ENCODE measurements at regions not wholly inside any gene's neighbourhood (a gene's known extent, or its start where the extent isn't known, plus 50 kb on each side); places are given as distances from the start of the nearest gene placed in this dataset.

DNA sequence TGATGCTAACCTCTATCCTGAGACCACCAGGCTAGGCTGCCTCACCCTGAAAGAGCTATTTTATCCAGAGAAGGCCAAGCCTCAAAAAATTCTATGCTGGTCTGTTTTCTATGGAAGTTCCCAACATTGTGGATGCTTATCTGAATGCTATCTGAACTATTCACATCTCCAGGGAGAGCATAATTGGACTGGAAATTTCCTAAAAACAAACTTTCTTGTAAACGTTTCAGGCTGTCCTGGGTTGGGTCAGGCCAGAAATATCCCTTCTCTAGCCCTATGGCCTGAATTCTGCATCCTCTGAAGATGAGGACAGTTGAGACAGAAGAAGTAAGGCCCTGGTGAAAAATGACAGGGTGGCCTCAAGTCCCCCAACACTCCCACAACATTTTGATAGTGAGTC, 706.4 kb upstream of the NR2F2 start:
- POLR2A ChIA-PET = no interaction called here
- intact Hi-C loops (cut with micrococcal nuclease; ENCODE audit: unreplicated experiment) = no loop called here

DNA sequence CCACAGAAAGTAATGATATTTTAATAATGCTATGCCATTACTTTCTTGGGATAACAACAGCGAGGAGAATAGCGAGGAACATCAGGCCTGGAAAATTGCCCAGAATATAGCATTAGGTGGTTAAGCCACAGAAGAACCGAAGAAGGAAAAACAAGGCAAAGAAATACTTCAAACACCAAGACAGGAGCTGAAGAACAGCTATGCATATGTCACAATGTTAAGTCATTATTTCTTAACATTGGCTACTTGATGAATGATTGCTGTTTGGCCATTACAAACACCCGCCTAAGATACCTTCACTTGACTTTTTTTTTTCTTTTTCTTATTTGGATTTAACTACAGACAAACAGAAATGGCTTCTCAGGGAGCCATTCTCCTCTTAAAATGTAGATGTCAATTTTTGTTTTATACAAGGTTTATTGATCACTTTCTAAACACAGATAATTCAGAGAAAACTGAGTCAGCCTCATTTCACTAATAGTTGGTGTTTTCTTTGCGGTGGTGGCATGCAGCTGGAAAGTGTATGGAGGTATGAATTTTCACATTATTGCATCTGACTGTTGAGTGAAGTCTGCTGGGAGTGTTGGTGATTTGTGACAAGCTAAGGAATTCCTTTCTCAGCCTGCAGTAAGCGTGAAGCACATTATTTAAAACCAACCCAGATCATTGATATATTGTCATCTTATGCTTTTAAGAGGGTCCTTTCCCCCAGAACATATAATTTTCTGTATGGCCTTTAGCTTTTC, 705.7 kb upstream of the NR2F2 start:
- Histone ChIP-seq H3K4me3 (replicated peaks in 1 of 3; ENCODE audit: insufficient read depth in 1 of 3, low read depth in 2 of 3, low read length in 3 of 3) (no peak overlapping the region), H3K27me3 (ENCODE audit: control insufficient read depth in 1 of 2, insufficient read depth in 2 of 2, low read length in 2 of 2) (no peaks in the 10 kb centered on the region), H3K4me1 (ENCODE audit: insufficient read depth, low read length) (no peaks in the 10 kb centered on the region), H3K9me3 (ENCODE audit: low read length) (peaks cover 52% of the 10 kb centered on the region), H3K36me3 (replicated peaks in 1 of 2; ENCODE audit: control insufficient read depth in 1 of 2, insufficient read depth in 2 of 2, low read length in 2 of 2) (no peaks in the 10 kb centered on the region), H2AFZ (ENCODE audit: low read length) (no peak overlapping the region), H4K20me1 (ENCODE audit: insufficient read depth, low read length) (no peaks in the 10 kb centered on the region), H3K79me2 (ENCODE audit: insufficient read depth, low read length) (no peaks in the 10 kb centered on the region), H3K4me2 (ENCODE audit: low read depth, low read length) (no peak overlapping the region), H3K9ac (ENCODE audit: insufficient read depth, low read depth, low read length) (no peak overlapping the region), H3K27ac (ENCODE audit: extremely low read length, insufficient read depth, low read length) (no peak overlapping the region)
- no peak for ATAC-seq
- in situ Hi-C loops (cut with HindIII; ENCODE audit: extremely low pct_ligation_motif_present, low pct_unique_long_range_greater_than_20kb) (no loop called here), intact Hi-C loops (cut with micrococcal nuclease; ENCODE audit: unreplicated experiment) (no loop called here)
- CTCF ChIA-PET (ENCODE audit: low intra/inter-chr PET ratio, low total read pairs) = no interaction called here
- no peak for FAIRE-seq
- no TSS peak for BruUV-seq (replicated peaks)
- WGBS (ENCODE audit: low lambda C conversion rate) = under 1% methylated on average over 6 of the region's 6 CpGs
- no peak for DNase-seq (ENCODE audit: low spot score)
- POLR2A ChIA-PET = no interaction called here
- TF ChIP-seq KDM3A (CRISPR knock-in tag; IDR thresholded peaks at IDR 0.05; ENCODE audit: low read depth) (no peak), SUZ12 (IDR thresholded peaks at IDR 0.05; ENCODE audit: low read depth, low read length) (no peak), ZNF33A (CRISPR knock-in tag; IDR thresholded peaks at IDR 0.05; ENCODE audit: borderline replicate concordance) (no peak), ZNF317 (CRISPR knock-in tag; IDR thresholded peaks at IDR 0.05) (no peak), CTCF (CRISPR knock-in tag; IDR thresholded peaks at IDR 0.05) (no peak), HHEX (CRISPR knock-in tag; IDR thresholded peaks at IDR 0.05) (no peak), SIX1 (CRISPR knock-in tag; IDR thresholded peaks at IDR 0.05; ENCODE audit: borderline replicate concordance) (no peak), ISL2 (CRISPR knock-in tag; IDR thresholded peaks at IDR 0.05) (no peak), ZNF670 (CRISPR knock-in tag; IDR thresholded peaks at IDR 0.05; ENCODE audit: borderline replicate concordance) (no peak)
- TF ChIP-seq, protein P1, sequence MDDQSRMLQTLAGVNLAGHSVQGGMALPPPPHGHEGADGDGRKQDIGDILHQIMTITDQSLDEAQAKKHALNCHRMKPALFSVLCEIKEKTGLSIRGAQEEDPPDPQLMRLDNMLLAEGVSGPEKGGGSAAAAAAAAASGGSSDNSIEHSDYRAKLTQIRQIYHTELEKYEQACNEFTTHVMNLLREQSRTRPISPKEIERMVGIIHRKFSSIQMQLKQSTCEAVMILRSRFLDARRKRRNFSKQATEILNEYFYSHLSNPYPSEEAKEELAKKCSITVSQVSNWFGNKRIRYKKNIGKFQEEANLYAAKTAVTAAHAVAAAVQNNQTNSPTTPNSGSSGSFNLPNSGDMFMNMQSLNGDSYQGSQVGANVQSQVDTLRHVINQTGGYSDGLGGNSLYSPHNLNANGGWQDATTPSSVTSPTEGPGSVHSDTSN (CRISPR knock-in tag; IDR thresholded peaks at IDR 0.05; ENCODE audit: borderline replicate concordance) = no peak

More for the DNA sequence above, 706.4 kb upstream of the NR2F2 start:
- H3K27me3 ChIP-seq (ENCODE audit: control insufficient read depth in 1 of 2, insufficient read depth in 2 of 2, low read length in 2 of 2) = no peaks in the 10 kb centered on the region
- no peaks in the 10 kb centered on the region for H3K4me1 ChIP-seq (ENCODE audit: insufficient read depth, low read length)
- no peak overlapping the region for H3K4me3 ChIP-seq (replicated peaks in 1 of 3; ENCODE audit: insufficient read depth in 1 of 3, low read depth in 2 of 3, low read length in 3 of 3)
- ATAC-seq (no peak), DNase-seq (ENCODE audit: low spot score) (no peak), FAIRE-seq (no peak)
- no peaks in the 10 kb centered on the region for H3K79me2 ChIP-seq (ENCODE audit: insufficient read depth, low read length)
- TF ChIP-seq KAT2B (IDR thresholded peaks at IDR 0.05; ENCODE audit: borderline replicate concordance, low read depth, low read length) (no peak), ZNF567 (CRISPR knock-in tag; IDR thresholded peaks at IDR 0.05; ENCODE audit: borderline replicate concordance) (no peak), ZNF768 (CRISPR knock-in tag; IDR thresholded peaks at IDR 0.05) (no peak), ZMAT5 (CRISPR knock-in tag; IDR thresholded peaks at IDR 0.05; ENCODE audit: borderline replicate concordance, low read depth) (no peak), PAWR (CRISPR knock-in tag; IDR thresholded peaks at IDR 0.05; ENCODE audit: borderline replicate concordance) (no peak), RAD21 (CRISPR knock-in tag; IDR thresholded peaks at IDR 0.05) (no peak), ZC3H13 (CRISPR knock-in tag; IDR thresholded peaks at IDR 0.05) (no peak)
- TF ChIP-seq, protein P2, sequence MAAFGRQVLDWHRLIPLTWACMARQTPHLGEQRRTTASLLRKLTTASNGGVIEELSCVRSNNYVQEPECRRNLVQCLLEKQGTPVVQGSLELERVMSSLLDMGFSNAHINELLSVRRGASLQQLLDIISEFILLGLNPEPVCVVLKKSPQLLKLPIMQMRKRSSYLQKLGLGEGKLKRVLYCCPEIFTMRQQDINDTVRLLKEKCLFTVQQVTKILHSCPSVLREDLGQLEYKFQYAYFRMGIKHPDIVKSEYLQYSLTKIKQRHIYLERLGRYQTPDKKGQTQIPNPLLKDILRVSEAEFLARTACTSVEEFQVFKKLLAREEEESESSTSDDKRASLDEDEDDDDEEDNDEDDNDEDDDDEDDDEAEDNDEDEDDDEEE (CRISPR knock-in tag; IDR thresholded peaks at IDR 0.05) = no peak
- CTCF ChIA-PET (ENCODE audit: low intra/inter-chr PET ratio, low total read pairs) = no interaction called here
- no peak overlapping the region for H3K9ac ChIP-seq (ENCODE audit: insufficient read depth, low read depth, low read length)
- in situ Hi-C loops (cut with HindIII; ENCODE audit: extremely low pct_ligation_motif_present, low pct_unique_long_range_greater_than_20kb) = no loop called here
- H3K36me3 ChIP-seq (replicated peaks in 1 of 2; ENCODE audit: control insufficient read depth in 1 of 2, insufficient read depth in 2 of 2, low read length in 2 of 2) = no peaks in the 10 kb centered on the region
- H3K4me2 ChIP-seq (ENCODE audit: low read depth, low read length) = no peak overlapping the region
- H4K20me1 ChIP-seq (ENCODE audit: insufficient read depth, low read length) = no peaks in the 10 kb centered on the region
- no TSS peak for BruUV-seq (replicated peaks)
- H2AFZ ChIP-seq (ENCODE audit: low read length) = no peak overlapping the region
- peaks cover 52% of the 10 kb centered on the region for H3K9me3 ChIP-seq (ENCODE audit: low read length)
- no peak overlapping the region for H3K27ac ChIP-seq (ENCODE audit: extremely low read length, insufficient read depth, low read length)
- 0% methylated on average over 1 of the region's 1 CpG for WGBS (ENCODE audit: low lambda C conversion rate)
